ENCODE measurements at regions not wholly inside any gene's neighbourhood (a gene's known extent, or its start where the extent isn't known, plus 50 kb on each side); places are given as distances from the start of the nearest gene placed in this dataset.
"Not testable (repeated sequence)": the region's sequence is repeated elsewhere in the genome, so short reads cannot be mapped to it uniquely, and the experiment has no call there.

- no peaks in the 10 kb centered on the region for H3K9me3 ChIP-seq
- intact Hi-C loops (cut with DNase I): no loop called here
- no peak overlapping the region for H3K27ac ChIP-seq
- no peaks in the 10 kb centered on the region for H3K4me1 ChIP-seq
- ATAC-seq (no peak), DNase-seq (no peak)
- no peaks in the 10 kb centered on the region for H3K27me3 ChIP-seq (ENCODE audit: low read depth)
- no peaks in the 10 kb centered on the region for H3K36me3 ChIP-seq
- no peak for TF ChIP-seq CTCF (IDR thresholded peaks at IDR 0.05)
- no peak overlapping the region for H3K4me3 ChIP-seq
These were observed 51.9 kb upstream of the LRRK2 start for GRCh38 chr12:40172879-40173278.

- Histone ChIP-seq H3K9me3 (no peaks in the 10 kb centered on the region), H3K36me3 (no peaks in the 10 kb centered on the region), H3K4me1 (no peaks in the 10 kb centered on the region), H3K4me3 (no peak overlapping the region), H3K27me3 (ENCODE audit: low read depth) (no peaks in the 10 kb centered on the region), H3K27ac (no peak overlapping the region)
- ATAC-seq (peak in 1 of 2 donors; percentile 43), DNase-seq (no peak)
- intact Hi-C loops (cut with DNase I): no loop called here
- TF ChIP-seq CTCF (IDR thresholded peaks at IDR 0.05): no peak
These were observed 53.3 kb upstream of the LRRK2 start for GRCh38 chr12:40171501-40171900.

GRCh38 chr12:40171066-40171465, 53.7 kb upstream of the LRRK2 start:
- Histone ChIP-seq H3K36me3 (no peaks in the 10 kb centered on the region), H3K27ac (no peak overlapping the region), H3K4me3 (no peak overlapping the region), H3K27me3 (ENCODE audit: low read depth) (no peaks in the 10 kb centered on the region), H3K9me3 (no peaks in the 10 kb centered on the region), H3K4me1 (no peaks in the 10 kb centered on the region)
- no peak for TF ChIP-seq CTCF (IDR thresholded peaks at IDR 0.05)
- intact Hi-C loops (cut with DNase I): no loop called here
- ATAC-seq (no peak), DNase-seq (no peak)

GRCh38 chr12:40170593-40170992, 54.2 kb upstream of the LRRK2 start:
- H3K4me3 ChIP-seq: no peak overlapping the region
- no peaks in the 10 kb centered on the region for H3K4me1 ChIP-seq
- no peaks in the 10 kb centered on the region for H3K36me3 ChIP-seq
- no peak overlapping the region for H3K27ac ChIP-seq
- H3K27me3 ChIP-seq (ENCODE audit: low read depth): no peaks in the 10 kb centered on the region
- intact Hi-C loops (cut with DNase I): no loop called here
- no peak for TF ChIP-seq CTCF (IDR thresholded peaks at IDR 0.05)
- peak; percentile 52 for DNase-seq
- no peaks in the 10 kb centered on the region for H3K9me3 ChIP-seq
- ATAC-seq: peak; percentile 54 to 70

- DNase-seq (no peak), ATAC-seq (no peak)
- H3K27ac ChIP-seq: no peak overlapping the region
- no peaks in the 10 kb centered on the region for H3K9me3 ChIP-seq
- TF ChIP-seq CTCF (IDR thresholded peaks at IDR 0.05): no peak
- H3K27me3 ChIP-seq (ENCODE audit: low read depth): no peaks in the 10 kb centered on the region
- H3K36me3 ChIP-seq: no peaks in the 10 kb centered on the region
- no peaks in the 10 kb centered on the region for H3K4me1 ChIP-seq
- H3K4me3 ChIP-seq: no peak overlapping the region
- intact Hi-C loops (cut with DNase I): no loop called here
These were observed 55.9 kb upstream of the LRRK2 start for GRCh38 chr12:40168868-40169267.

GRCh38 chr12:40168419-40168818, 56.4 kb upstream of the LRRK2 start:
- H3K27me3 ChIP-seq (ENCODE audit: low read depth); ATAC-seq; DNase-seq; H3K36me3 ChIP-seq; H3K27ac ChIP-seq; H3K4me3 ChIP-seq; H3K4me1 ChIP-seq; intact Hi-C loops (cut with DNase I); H3K9me3 ChIP-seq: not testable (repeated sequence)
